Right lung (tissue), 2 donors: ENCODE measurements at regions not wholly inside any gene's neighbourhood (a gene's known extent, or its start where the extent isn't known, plus 50 kb on each side); places are given as distances from the start of the nearest gene placed in this dataset.
"Not testable (repeated sequence)": the region's sequence is repeated elsewhere in the genome, so short reads cannot be mapped to it uniquely, and the experiment has no call there.

Experiments used
- DNase-seq, 2 donors: peaks; one replicate each; pipeline ENCODE4 v3.0.0-alpha.2; 2013

DNA sequence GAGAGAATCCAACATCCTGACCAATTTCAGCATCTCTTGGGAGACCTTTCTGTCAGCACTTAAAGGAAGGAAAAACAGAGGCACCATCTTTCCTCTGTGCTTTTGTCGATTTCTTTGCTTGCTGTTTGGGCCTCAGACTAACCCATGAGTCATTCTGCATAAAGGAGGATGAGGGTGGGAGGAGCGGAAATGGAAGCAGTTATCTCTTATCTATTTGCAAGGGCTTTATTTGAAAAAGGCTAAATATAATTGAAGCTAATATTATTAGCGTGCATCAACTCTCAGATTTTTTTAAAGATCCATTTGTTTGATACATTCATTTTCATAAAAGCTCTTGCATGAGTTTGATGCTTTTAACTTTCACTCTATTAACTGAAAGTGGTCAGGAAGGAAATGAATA lies 72.9 kb downstream of the ZNF622 start:
- DNase-seq: no peak

DNA sequence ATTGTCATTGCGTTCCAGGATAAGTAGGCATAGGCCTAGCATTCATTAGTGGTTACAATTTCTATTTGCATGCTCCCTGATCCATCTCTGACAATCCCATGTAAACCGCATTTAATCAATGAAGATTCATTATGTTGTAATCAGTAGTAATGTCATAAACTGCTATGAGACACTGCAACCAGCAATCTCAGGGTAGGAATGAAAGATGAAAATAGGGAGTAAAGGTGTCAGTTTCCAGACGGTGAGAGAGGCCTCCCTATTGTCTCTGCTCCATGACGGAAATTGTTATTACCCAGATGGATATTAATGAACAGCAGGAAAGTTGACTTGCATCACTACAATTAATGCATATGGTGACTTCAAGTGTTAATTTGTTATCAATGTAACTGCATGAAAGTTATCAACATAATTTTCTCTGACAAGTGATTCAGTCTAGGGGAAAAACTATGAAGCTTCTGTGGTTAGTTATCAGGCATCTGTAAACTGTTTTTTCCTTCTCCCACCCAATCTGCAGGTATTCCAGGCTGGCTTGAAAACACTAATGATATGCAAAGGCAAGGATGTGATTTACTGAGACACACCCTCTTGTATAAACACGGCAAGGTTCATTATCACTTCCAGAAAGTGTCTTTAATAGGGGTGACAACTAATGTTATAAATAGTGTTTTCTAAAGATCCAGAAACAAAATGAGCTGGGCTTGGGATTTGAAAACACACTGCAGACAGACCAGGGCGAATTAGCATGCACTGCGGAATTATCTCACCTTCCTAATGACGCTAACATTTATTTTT lies 73.5 kb downstream of the ZNF622 start:
- no peak for DNase-seq

DNA sequence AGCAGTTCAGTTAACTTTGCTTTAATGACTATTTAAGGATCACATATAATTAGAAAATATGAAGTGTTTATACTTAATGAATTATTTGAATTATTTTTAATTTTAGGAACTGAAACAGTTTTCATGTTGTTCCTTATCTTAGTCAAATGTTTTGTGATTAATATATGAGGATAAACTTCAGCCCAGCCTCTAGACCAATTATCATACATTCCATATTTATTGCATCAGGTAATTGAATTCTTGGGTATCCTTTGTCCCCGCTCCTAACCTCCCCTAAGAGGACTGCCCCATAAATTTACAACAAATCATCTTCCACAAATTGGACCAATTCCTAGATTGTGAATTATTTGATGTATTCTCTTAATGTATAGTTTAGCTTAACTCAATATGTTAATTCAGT lies 74.8 kb downstream of the ZNF622 start:
- no peak for DNase-seq

DNA sequence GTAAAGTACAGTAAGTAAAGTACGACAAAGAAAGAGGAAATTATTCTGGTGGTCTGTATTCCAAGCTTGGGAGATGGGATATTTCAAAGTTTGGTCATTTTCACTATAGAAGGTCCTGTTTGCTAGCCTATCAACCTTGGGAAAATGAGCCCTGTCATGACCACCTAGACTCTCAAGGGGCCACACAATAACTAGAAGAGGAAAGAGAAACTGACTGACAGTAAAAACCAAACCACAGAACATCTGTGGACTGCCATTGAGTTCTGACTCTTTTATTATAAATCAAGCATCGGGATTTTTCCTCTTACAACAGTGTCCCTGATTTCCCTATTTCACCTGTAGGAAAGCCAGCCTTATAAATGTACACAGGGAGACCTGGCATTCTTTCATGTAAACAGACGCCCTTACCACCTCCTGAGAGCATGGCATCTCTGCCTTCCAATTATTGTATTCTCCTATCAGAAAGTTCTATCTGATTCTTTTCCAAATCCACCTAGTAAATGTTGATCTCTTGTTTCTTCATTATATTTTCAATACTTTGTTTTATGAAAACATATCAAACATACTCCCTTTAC lies 80.0 kb downstream of the ZNF622 start:
- no peak for DNase-seq

DNA sequence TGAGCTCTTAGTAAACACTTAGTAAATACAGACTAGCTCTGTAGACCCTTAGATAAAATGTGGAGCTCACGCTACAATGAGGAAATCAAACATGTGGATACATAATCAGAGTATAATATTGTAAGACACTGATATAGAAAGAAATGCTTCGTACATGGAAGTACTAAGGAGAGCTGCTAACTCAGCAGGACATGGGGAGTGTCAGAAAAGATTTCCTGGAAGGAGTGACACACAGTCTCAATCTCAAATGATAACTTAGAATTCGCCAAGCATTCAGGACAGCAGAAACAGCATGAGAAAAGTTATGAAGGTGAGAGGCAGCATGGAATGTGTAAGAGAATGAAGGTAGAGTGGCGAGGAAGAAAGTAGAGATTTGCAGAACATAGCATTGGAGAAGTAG lies 80.8 kb downstream of the ZNF622 start:
- DNase-seq: no peak

DNA sequence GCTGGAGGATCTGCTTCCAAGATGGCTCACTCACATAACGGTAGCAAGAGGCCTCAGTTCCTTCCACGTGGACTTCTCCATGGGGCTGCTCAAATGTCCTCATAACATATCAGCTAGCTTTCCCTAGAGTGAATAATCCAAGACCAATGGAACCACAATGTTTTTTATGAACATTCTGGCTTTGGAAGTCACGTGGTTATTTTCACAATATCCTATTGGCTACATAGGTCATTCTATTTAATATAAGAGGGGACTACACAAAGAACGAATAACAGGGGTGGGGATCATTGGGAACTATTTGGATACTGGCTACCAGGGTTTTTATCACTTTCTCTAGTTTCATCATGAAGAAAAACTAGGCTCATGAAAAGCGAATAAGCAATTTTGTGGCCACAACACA lies 81.4 kb downstream of the ZNF622 start:
- no peak for DNase-seq

DNA sequence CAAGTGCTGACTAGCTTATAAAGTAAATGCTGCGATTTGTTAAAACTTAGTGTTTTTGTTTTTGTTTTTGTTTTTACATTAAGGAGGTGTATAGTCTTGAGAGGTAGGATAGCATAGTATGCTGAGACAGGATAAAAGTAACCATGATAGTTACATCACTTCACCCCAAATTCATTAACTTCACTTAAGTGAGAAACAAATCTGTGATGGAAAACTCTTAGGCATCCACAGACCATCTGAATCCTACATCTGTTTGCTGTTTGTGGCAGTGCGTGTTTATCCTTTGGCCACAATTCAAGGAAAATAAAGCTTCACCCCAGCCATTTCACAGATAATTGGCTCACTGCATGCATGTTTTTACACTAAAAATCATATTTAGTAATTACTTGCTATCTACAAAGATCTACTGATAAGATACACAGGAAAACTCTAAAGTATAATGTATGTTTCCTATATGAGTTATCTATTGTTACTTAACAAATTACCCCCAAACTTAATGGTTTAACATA lies 82.0 kb downstream of the ZNF622 start:
- DNase-seq: peak; percentile 31 to 40

DNA sequence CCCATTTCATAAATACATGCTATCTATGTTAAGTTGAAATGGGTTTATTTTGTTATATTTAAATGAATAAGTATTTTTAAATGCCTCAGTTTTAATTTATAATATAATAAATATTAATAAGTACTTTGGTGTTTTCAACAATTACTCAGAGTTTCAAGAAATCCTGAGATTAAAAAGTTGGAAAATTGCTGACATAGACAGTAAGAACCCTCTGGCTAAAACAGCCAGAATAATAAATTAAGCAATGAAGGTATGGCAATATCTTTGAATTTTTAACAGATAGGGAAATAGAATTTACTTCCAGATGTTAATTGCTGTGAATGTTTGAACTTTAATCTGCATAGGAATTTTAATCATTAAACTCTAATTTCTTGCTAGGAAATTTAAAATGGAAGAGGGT lies 83.6 kb downstream of the ZNF622 start:
- no peak for DNase-seq

DNA sequence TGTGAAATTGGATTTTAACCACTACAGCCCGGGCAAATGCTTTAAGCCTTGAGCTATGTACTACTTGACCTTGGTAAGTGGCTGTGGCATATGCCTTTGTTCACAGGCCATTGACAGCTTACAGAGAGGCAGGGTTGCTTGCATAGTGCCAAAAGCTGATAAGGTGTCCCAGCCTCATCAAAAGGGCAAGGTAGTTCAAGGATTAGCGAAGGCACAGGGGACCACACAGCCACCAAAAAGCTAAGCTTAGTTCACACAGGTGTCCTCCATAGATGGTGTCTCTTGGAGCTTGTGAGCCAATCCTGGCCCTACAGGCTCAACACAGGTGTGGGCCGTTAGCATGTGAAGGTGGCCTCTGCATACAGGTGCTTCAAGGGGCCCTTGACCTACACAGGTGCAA lies 86.8 kb downstream of the ZNF622 start:
- DNase-seq: no peak

DNA sequence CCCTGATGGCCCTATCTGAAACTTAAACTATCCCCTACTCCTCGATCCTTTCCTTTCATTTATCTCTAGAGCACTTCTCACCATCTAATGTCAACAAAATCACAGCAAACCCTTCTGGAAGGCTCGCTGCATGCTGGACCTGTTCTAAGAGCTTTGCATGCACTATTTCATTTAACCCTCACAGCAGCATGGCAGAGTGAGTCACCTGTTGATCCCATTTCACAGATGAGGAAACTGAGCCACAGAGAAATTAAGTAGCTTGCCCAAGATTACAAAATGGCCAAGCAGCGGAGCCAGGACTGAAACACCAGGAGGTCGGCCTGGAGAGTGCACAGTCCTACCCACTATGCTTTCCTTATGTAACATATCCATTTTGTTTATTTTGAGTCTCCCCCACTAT lies 93.1 kb downstream of the ZNF622 start:
- DNase-seq: no peak

DNA sequence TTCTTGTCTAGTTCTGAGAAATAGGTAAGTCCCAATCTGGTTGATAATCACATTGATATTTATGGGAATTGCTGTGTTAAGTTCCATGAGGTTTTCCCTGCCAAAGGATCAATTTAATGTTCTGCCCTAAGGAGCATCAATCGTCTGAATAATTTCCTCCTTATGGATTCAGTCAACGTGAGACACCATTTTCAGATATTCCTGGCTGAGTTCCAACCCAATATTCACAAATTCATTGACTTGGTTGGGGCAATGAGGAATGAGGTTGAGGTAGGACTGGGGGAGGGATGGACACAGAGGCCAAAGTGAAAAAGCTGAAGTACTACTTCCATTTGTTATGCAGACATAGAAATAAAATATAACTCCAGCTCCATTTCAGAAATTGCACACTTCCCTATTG lies 99.1 kb downstream of the ZNF622 start:
- DNase-seq: no peak

DNA sequence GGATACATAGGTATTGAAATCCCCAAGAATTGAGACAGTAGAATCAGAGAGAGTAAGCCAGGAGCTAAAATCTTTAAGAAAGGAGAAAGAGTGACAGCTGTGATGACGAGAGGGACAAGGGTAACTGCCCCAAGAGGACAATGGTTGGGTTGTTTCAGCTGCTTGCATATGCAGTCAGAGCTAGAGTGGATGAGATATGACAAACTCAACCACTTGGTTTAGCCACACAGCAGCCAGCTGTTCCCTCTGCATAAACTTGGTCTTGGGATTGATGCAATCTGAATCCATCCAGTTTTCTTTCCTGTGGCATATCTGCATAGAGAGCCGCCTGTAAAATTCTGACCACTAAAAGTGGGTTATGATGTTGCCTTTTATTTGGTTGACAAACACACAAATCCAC lies 100.7 kb downstream of the ZNF622 start:
- no peak for DNase-seq

DNA sequence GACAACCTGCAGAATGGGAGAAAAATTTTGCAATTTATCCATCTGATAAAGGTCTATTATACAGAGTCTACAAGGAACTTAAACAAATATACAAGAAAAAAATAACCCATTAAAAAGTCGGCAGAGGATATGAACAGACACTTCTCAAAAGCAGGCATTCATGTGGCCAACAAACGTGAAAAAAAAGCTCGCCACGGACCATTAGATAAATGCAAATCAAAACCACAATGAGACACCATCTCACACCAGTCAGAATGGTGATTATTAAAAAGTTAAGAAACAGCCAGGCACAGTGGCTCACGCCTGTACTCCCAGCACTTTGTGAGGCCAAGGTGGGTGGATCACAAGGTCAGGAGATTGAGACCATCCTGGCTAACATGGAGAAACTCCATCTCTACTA lies 112.2 kb downstream of the ZNF622 start:
- not testable (repeated sequence) for DNase-seq

DNA sequence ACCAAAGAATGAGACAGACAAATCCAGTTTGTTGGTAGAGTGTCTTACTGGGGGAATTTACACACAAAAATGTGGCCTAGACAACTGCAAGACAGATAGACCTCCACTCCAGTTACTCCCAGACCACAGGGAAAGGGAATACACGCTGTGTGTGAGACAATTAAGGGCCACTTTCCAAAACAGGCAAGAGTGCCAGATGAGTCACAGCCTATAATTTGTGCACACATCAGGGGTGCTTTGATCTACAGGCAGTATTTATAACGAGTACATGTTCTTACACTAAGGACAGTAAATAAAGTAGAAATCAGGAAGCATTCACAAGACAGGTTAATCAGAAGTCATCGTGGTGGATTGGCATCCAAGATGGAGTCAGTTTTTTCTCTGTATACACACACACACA lies 114.8 kb downstream of the ZNF622 start:
- no peak for DNase-seq

DNA sequence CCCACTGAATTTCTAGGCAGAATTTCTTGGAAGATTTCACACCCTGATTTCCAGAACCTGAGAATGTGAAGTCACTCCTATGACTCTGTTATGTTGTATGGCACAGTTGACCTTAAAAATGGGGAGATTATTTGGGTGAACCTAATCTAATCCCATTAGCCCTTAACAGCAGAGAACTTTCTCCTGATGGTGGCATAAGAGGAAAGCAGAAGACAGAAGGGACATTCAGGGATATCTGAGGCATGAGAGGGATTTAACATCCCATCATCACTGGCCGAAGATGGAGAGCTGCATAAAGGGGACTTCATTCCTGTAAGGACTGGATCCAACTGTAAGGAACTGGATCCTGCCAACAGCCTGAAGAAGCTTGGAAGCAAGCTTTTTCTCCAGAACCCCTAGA lies 119.2 kb downstream of the ZNF622 start:
- DNase-seq: no peak

DNA sequence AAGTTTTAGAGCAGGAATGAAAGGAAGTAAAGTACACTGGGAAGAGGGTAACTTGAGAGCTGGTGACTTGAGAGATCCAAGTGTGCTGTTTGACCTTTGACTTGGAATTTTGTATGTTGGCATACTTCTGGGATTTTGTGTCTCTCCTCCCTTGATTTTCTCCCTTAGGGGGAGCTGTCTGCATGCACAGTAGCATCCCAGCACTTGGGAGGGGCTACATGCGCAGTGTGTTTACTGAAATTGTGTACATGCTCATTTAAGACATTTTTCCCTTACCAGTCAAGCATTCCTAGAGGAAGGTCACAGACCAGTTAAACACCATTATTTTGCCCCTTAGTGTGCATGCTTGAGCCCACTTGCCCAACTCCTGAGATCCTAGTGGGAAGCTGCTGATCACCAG lies 120.1 kb downstream of the ZNF622 start:
- no peak for DNase-seq

DNA sequence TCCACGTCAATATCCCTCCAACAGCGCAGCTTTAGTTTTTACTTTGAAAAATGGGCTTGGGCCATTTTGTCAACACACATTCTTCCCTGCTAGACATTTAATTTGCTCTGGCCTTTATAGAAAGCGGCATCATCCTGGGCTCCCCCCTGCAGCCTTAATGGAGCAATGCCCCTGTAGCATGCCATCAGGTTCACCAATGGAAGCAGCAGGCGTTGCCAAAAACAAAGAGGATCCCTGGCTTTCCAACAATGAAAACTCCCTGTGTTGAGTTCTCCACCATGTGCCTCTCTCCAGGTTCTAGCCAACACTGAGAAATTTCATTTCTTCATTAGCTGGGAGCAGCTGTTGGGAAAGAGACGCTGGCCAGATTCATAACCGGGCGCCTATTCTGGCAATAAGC lies 139.5 kb downstream of the ZNF622 start:
- DNase-seq: no peak

DNA sequence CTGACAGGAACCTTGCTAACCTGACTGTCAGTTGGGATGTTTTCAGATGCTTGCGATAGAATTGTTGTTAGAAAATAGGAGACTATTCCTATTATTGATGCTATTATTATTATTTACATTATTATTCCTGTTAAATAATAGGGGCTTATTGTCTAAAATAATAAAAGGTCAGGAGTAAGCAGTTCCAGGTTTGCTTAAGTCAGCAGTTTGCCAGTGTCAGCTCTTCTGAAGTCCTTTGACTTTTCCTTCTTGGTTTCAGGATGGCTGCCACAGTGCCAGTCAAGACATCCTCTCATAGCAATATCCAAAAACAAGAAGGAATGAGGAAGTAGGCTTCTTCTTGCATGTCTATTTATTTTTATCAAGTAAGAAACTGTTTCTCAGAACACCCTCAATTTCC lies 141.7 kb upstream of the MARCHF11 start:
- no peak for DNase-seq

DNA sequence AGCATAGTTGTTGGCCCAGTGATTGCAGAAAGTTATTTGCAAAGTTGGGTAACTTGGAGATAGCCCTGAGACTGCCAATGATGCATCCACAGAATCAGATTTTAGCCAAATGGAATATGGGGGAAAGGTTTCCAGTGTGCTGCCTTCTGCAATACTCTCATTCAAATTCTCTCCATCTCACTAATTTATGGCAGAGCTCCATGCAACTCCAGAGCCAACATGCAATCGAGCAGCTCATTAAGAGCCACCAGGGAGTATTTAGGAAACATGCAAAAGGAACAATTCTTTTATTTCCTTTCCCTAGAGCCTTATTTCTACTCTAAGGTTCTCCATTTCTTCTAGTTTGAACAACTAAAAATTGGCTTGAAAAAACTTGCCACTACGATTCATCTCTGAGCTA lies 135.9 kb upstream of the MARCHF11 start:
- DNase-seq: peak; percentile 15 to 16

DNA sequence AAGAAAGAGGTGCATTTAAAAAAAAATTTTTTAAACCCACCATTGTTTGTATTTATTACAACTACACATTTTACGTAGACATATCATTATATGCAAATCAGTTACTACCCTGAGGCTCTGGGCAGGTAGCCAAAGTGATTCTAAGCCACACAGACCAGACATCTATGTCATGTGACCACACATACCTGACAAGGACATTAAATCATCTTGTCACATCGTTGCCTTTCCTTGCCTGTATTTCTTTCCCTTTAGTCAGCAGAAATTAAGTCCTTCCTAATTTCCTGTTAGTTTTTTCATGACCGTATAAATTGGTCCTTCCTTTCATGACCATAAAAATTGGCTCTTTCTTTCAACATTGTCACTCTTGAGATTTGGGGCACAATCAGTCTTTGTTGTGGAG lies 134.2 kb upstream of the MARCHF11 start:
- no peak for DNase-seq

DNA sequence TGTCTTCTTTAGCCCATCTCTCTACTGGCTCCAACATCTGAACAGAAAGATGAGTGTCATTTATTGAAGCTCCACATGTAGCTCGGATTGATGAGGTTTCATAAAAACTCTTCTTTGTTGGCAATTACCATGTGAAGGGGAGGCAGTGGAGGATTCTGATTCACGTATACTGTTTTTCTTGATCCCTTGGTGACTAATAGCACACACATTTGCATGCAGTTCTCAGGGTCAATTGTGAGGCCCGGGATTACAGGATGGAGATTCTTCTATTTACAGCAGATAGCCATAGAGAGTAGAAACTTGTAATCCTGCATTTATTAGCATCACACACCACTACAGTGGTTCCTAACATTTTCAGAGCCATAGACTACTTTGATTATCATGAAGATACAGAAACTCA lies 133.2 kb upstream of the MARCHF11 start:
- DNase-seq: no peak

DNA sequence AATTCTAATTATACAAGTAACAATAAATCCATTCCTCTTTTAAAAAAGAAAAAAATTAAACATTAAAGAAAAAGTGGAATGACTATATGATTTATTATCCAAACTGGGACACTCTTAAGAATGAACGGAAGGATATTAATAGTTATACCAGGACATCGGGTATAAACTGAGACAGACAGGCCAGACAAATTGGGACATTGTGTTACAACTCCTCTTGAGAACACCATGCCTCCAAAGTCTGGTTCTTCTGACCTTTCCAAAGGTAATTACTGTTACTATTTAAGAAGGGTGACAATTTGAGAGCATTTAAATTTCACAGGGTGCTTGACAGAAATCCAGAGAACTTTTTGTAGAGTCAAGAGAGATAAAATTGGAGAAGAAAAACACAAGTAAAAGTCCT lies 132.1 kb upstream of the MARCHF11 start:
- no peak for DNase-seq

DNA sequence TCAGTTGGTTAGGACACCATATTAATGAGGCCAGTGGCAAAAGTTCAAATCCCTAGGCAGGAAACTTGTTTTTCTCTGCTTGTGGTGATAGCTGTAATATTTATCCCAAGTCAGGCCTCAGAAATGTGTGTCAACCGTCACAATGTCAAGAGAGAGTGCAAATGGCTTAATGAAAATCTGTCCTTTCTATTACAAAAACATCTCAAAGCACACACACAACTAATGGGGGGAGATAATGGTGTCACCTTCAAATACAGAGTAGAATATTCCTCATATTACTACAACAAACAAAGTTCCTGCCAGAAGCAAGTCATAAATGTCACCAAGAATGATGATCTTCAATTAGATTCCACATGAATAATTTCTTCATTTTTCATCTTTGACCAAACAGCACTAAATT lies 127.2 kb upstream of the MARCHF11 start:
- no peak for DNase-seq

DNA sequence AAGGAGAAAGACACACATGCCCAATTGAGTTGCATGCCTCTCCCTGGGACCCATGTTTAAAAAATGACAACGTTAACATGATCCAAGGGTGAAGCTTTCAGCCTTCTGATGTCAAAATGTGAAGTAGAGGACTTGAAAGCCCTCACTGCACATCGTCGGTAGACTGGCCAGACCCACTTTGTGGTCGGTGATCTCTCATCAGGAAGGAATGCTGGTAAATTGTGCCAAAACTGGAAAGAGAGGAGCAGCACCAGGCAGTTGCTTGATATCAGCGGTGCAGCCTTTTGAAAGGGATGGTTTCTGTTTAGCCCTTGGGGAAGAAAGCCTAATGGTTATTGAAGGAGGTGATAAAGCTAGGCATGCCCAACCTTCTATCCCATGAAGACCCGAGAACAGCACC lies 125.3 kb upstream of the MARCHF11 start:
- DNase-seq: no peak
